Stimulated activated CD8-positive, alpha-beta memory T cell treated with anti-CD3 and anti-CD28 coated beads, Interleukin-15, amount 100 ng/mL, for 1 hour (primary cell): ENCODE measurements at regions not wholly inside any gene's neighbourhood (a gene's known extent, or its start where the extent isn't known, plus 50 kb on each side); places are given as distances from the start of the nearest gene placed in this dataset.
"Not testable (repeated sequence)": the region's sequence is repeated elsewhere in the genome, so short reads cannot be mapped to it uniquely, and the experiment has no call there.

Experiments used
- DNase-seq: peaks from one replicate; pipeline ENCODE4 v3.0.0-alpha.2; 2020; ENCODE audit warnings: low read depth

GRCh38 chr21:33972539-33972938 lies 56.9 kb upstream of the ATP5PO start:
- DNase-seq = no peak

DNA sequence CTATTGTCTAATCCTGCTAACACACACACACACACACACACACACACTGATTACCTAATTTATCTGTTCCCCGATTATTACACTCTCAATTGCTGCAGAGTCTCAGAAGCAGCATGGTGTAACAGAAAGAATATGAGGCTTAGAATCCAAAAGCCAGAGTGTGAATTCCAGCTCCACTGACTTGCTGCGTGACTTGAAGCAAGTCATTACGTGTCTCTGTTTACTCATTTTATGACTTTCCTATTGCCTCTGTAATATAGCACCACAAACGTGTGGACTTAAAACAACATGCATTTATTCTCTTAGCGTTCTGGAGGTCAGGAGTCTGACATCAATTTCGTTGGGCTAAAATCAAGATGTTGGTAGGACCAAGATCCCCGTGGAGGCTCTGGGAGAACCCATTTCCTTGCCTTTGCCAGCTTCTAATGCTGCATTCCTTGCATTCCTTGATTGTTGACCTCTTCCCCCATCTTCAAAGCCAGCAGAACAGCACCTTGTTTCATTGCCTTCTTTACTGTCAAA lies 55.9 kb upstream of the ATP5PO start:
- no peak for DNase-seq

DNA sequence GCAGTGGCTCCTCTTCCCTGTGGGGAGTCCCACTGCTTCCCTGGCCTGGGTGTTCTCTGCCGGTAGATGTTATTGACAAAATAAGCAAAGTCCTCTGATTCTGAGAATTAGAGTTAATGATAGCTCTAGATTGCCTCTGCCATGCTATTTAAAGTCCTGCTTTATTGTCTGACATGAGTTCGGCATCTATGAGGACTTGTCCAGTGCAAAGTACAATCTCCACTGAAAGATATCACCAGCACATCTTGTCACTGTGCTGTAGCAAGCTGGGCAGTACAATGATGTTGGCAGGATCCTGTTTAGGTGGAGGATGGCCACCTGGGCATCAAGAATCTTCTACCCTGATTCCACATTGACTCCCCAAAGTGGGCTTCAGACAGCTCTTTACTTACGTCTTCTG lies 54.0 kb upstream of the ATP5PO start:
- DNase-seq = no peak

GRCh38 chr21:33968995-33969348 lies 53.4 kb upstream of the ATP5PO start:
- no peak for DNase-seq

DNA sequence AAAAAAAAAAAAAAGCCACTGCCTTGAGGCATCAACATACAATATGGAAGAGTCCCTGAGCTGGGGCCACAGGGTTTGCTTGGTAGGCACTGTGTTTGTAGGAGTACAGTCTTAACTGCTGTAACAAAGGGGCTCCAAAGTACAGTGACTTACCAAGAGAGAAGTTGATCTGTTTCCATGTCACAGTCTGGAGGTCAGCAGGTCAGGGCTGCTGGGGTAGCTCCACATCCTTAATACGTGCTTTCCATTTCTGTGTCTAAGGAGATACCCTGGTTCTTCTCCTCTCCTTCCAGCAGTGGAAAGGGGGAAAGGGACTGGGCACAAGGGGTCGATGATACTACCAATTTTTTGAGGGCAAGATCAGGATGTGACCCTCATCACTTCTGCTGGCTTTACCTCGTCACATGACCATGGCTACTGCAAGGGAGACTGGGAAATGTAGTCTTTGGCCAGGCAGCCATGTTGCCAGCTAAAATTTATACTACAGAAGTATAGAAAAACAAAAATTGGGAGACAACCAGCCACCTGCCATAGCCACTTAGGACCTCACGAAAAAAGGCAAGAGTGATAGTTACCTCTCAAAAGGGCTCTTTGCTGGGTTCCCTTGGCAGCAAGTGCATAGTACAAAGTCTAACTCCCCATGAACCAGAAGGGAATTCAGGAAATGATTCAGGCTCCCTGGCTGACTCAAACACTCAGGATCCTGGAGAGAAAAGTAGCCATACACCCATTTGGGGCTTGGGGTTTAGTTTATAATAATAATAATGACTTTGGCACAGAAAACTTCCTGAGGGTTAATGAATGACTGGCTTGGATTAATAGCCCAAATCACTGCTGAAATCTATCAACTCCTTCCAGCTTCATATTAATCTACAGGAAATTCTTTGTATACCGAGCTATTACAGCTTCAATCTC lies 52.7 kb upstream of the ATP5PO start:
- DNase-seq = no peak

DNA sequence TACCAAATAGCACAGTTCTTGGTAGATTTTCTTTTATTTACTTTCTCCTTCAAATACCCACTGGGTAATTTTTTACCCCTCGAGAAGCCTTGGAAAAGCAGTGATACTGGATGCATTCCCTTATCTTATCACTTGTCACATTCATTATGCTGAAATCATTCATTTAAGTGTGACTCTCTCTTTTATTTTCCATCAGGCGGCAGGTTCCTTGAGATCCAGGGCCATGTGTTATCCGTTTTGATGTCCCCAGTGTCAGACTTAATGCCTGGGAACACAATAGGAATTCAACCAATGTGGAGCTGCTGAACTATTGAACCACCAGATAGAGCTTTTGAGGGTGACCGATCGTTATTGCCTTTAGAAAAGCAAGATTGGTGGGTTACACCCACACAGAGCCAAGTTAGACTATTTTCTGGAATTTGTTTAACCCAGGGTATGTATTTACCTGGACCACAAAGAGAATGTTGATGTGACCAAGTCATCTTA lies 51.5 kb upstream of the ATP5PO start:
- no peak for DNase-seq

DNA sequence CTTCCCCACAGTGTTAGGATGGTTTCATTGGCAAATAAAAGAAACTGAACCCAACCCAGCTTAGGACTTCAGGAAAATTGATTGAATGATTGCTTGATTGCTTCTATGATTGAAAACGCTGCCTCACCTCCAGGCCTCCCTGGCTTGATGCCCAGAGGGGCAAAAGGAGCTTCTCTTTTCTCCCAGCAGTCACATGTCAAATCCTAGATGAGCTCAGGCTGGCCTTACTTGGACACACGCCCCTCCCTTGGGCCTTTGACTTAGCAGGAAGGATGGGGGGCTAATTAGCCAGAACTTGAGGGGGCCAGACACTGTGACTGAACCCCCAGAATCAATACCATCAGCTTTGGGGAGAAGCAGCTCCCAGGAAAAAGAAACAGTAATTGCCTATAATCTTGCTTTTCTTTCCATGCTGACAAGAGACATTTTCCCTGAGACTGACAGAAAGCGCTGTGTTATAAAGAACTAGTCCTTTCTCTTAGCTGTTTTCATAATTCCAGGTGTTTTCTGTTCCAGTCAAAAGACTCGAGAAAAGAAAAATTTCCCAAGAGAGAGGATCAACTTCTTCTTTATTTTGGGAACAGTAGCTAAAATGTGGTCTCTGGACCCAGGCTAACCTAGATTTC lies 50.8 kb upstream of the ATP5PO start:
- no peak for DNase-seq

DNA sequence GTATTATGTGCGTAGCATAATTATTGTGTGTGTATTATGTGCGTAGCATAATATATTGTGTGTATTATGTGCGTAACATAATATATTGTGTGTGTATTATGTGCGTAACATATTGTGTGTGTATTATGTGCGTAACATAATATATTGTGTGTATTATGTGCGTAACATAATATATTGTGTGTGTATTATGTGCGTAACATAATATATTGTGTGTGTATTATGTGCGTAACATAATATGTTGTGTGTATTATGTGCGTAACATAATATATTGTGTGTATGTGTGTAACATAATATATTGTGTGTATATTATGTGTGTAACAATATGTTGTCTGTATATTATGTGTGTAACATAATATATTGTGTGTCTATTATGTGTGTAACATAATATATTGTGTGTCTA lies 50.1 kb upstream of the ATP5PO start:
- not testable (repeated sequence) for DNase-seq
